PC-9 (cell line): ENCODE measurements at regions not wholly inside any gene's neighbourhood (a gene's known extent, or its start where the extent isn't known, plus 50 kb on each side); places are given as distances from the start of the nearest gene placed in this dataset.
A peak's percentile ranks its signal among the peaks of the same experiment; 100 is the strongest.

Experiments
- BruUV-seq: library from RNA; stranded (reverse); fragments of 400-500 nt; replicated peaks from 2 replicates; lab custom pipeline; 2021; lab: Mats Ljungman, UMichigan
- CTCF ChIA-PET: fragments of 300-600 bp; sonication (Branson Sonifier 250); formaldehyde crosslinking; loops from one replicate; lab custom pipeline; 2022; ENCODE audit warnings: antibody characterized with exemption; lab: Charles Lee
- POLR2A ChIA-PET: fragments of 300-600 bp; sonication (Branson Sonifier 250); formaldehyde crosslinking; loops from one replicate; lab custom pipeline; 2022; ENCODE audit warnings: antibody characterized with exemption; ENCODE audit not compliant: unreplicated experiment; lab: Charles Lee
- DNase-seq, 2 experiments: peaks; one replicate each; pipeline versions ENCODE4 v3.0.0 to v3.0.0-alpha.2; 2015 to 2022; ENCODE audit warnings: mixed read lengths in 1 of 2
- H2AFZ ChIP-seq: fragments of 200-600 bp; sonication (generic); 2 replicates; pipeline ENCODE4 v1.8.1; 2017; ENCODE audit warnings: antibody characterized with exemption
- H3F3A ChIP-seq: fragments of 200-600 bp; sonication (generic); 2 replicates; pipeline ENCODE4 v1.8.1; 2017; ENCODE audit warnings: antibody characterized with exemption, mild to moderate bottlenecking, low read depth; ENCODE audit not compliant: insufficient read depth
- H3K27ac ChIP-seq: fragments of 200-600 bp; sonication (generic); 2 replicates; pipeline ENCODE4 v1.6.1; 2016; ENCODE audit warnings: mixed run types
- H3K27me3 ChIP-seq: fragments of 200-600 bp; sonication (generic); 2 replicates; pipeline ENCODE4 v1.6.1; 2016; ENCODE audit warnings: low read depth, mixed run types; ENCODE audit not compliant: insufficient read depth
- H3K36me3 ChIP-seq: fragments of 200-600 bp; sonication (generic); 2 replicates; pipeline ENCODE4 v1.6.1; 2016; ENCODE audit warnings: low read depth, mixed run types
- H3K4me1 ChIP-seq: fragments of 200-600 bp; sonication (generic); replicated peaks from 2 replicates; pipeline ENCODE4 v1.6.1; 2016; ENCODE audit warnings: mixed run types; ENCODE audit not compliant: insufficient read depth
- H3K4me2 ChIP-seq: fragments of 200-600 bp; sonication (generic); 2 replicates; pipeline ENCODE4 v1.6.1; 2017; ENCODE audit warnings: mixed run types
- H3K4me3 ChIP-seq: fragments of 200-600 bp; sonication (generic); 2 replicates; pipeline ENCODE4 v1.6.1; 2016; ENCODE audit warnings: mixed run types
- H3K79me2 ChIP-seq: fragments of 200-600 bp; sonication (generic); 2 replicates; pipeline ENCODE4 v1.6.1; 2017; ENCODE audit warnings: low read depth, mixed run types
- H3K9me2 ChIP-seq: fragments of 200-600 bp; sonication (generic); 2 replicates; pipeline ENCODE4 v1.8.1; 2017; ENCODE audit warnings: mild to moderate bottlenecking; ENCODE audit not compliant: insufficient read depth
- H3K9me3 ChIP-seq: fragments of 200-600 bp; sonication (generic); 2 replicates; pipeline ENCODE4 v1.8.1; 2016; ENCODE audit warnings: low read depth; ENCODE audit not compliant: insufficient read depth
- H4K20me1 ChIP-seq: fragments of 200-600 bp; sonication (generic); 2 replicates; pipeline ENCODE4 v1.8.1; 2017; ENCODE audit not compliant: insufficient read depth
- EZH2 ChIP-seq: fragments of 200-600 bp; sonication (generic); IDR thresholded peaks from 2 replicates; pipeline ENCODE4 v1.8.0; 2017; ENCODE audit warnings: antibody characterized with exemption, low read depth
- intact Hi-C: fragments of 100-400 bp; cut with micrococcal nuclease; formaldehyde crosslinking; loops from one replicate; pipeline ENCODE4 v1.10.0; 2022; ENCODE audit not compliant: unreplicated experiment
- TF ChIP-seq, protein P1 (sequence below): fragments of 200-600 bp; sonication (generic); conservative IDR thresholded peaks from 2 replicates; pipeline ENCODE4 v1.6.1; 2017; ENCODE audit warnings: mixed run types, antibody characterized with exemption, mild to moderate bottlenecking, moderate library complexity

DNA sequence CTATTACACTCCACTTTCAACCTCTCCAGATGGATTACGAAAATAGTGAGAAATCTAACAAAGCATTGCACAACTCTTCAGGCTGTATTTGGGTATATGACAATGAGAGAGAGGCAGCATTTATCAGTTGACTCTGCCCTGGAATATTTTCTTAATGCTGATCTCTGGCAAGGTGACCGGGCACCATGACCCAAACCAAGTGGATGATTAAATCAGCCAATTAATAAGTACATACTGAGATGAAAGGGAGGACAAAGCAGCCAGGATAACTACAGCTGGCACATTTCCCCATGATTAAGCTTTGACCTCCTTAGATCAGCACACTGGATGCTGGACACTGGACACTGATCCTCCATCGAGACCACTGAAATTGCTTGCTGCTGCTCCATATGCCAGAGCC lies 218.2 kb downstream of the ASCL1 start:
- POLR2A ChIA-PET = no interaction called here
- no peaks in the 10 kb centered on the region for H3K9me3 ChIP-seq
- H3F3A ChIP-seq = no peaks in the 10 kb centered on the region
- no peaks in the 10 kb centered on the region for H3K9me2 ChIP-seq
- no peaks in the 10 kb centered on the region for H3K36me3 ChIP-seq
- no peak overlapping the region for H2AFZ ChIP-seq
- H3K27me3 ChIP-seq = no peaks in the 10 kb centered on the region
- CTCF ChIA-PET = no interaction called here
- no peaks in the 10 kb centered on the region for H3K79me2 ChIP-seq
- intact Hi-C loops = no loop called here
- no peak for DNase-seq
- no peaks in the 10 kb centered on the region for H4K20me1 ChIP-seq
- no peak overlapping the region for H3K4me2 ChIP-seq
- no peak overlapping the region for H3K4me3 ChIP-seq
- TF ChIP-seq, protein P1, sequence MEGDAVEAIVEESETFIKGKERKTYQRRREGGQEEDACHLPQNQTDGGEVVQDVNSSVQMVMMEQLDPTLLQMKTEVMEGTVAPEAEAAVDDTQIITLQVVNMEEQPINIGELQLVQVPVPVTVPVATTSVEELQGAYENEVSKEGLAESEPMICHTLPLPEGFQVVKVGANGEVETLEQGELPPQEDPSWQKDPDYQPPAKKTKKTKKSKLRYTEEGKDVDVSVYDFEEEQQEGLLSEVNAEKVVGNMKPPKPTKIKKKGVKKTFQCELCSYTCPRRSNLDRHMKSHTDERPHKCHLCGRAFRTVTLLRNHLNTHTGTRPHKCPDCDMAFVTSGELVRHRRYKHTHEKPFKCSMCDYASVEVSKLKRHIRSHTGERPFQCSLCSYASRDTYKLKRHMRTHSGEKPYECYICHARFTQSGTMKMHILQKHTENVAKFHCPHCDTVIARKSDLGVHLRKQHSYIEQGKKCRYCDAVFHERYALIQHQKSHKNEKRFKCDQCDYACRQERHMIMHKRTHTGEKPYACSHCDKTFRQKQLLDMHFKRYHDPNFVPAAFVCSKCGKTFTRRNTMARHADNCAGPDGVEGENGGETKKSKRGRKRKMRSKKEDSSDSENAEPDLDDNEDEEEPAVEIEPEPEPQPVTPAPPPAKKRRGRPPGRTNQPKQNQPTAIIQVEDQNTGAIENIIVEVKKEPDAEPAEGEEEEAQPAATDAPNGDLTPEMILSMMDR = no peak
- no peak for TF ChIP-seq EZH2
- no peaks in the 10 kb centered on the region for H3K4me1 ChIP-seq
- no peak overlapping the region for H3K27ac ChIP-seq
- no TSS peak for BruUV-seq

DNA sequence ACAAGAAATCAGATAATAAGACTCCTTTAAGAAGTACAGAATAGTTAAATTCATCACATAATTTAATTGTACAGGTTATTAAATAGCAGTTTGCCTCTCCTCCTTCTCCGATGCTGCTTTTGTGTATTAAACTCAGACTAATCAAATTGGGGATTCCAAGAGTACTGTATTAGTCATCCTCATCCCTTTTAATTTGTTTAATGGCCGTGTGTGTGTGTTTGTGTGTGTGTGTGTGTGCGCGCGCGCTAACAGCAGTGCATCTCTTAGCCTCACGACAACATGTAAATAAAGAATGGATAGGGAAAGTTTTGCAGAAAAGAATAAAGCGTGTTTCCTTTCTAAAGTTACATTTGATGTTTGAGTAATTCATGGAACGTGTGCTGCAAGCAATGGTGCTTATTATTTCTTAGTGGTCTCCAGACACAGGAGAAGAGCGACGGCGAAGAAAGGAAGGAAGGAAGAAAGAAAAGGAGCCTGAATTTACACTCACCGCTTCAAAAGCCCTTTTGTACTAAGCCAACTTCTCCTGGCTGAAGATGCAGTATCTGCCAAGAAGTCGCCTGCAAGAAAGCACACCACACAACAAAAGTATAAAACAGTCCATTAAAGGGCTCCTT lies 220.3 kb downstream of the ASCL1 start:
- no peak overlapping the region for H3K4me3 ChIP-seq
- H3K79me2 ChIP-seq = no peaks in the 10 kb centered on the region
- H2AFZ ChIP-seq = peak overlapping the region; percentile 43; the same call in 1 of the 2 replicates
- CTCF ChIA-PET = no interaction called here
- H3K4me2 ChIP-seq = no peak overlapping the region
- no peaks in the 10 kb centered on the region for H3K27me3 ChIP-seq
- no peaks in the 10 kb centered on the region for H3K9me3 ChIP-seq
- intact Hi-C loops = no loop called here
- H3K27ac ChIP-seq = no peak overlapping the region
- POLR2A ChIA-PET = no interaction called here
- H3K36me3 ChIP-seq = no peaks in the 10 kb centered on the region
- H3F3A ChIP-seq = no peaks in the 10 kb centered on the region
- H3K4me1 ChIP-seq = no peaks in the 10 kb centered on the region
- TF ChIP-seq, protein P1 = no peak
- H4K20me1 ChIP-seq = no peaks in the 10 kb centered on the region
- DNase-seq = no peak
- BruUV-seq = no TSS peak
- no peaks in the 10 kb centered on the region for H3K9me2 ChIP-seq

DNA sequence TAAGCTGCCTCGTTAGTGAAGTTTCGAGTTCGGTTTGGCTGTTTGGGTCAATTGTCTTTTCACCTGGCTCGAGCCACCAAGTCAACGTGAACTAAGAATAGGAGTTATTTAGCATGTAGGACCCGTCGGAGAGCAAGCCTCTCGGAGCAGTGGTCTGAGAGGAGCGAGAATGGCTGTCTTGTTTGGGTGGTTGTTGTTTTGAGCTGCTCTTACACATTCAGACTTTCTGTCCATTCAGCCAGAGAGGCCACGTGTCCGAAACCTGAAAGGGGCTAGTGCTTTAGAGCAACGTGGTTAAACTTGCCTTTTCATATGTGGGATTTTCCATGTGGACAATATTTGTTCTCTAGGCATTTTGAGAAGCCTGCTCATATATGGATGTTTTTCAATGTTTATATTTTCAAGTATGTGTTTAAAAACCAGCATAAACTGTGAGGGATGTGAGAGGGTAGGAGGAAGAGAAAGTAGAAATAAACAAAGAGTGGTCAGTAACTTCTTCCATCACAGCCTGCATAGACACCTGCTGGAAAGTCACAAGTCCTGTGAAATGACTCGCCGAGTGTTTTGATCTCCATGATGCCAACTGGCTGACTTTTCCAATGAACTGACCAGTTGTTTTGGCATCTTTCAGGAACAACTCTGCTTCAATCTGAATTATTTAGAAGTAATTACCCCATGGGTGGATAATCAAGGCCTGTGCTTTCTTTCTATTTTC lies 221.0 kb downstream of the ASCL1 start:
- no peak for DNase-seq
- H3K27me3 ChIP-seq = 0 out of 2 replicates have a peak, but pooled peaks cover 3% of the 10 kb centered on the region
- no peaks in the 10 kb centered on the region for H3K4me1 ChIP-seq
- intact Hi-C loops = no loop called here
- H3K9me2 ChIP-seq = no peaks in the 10 kb centered on the region
- H3K4me2 ChIP-seq = no peak overlapping the region
- no peak overlapping the region for H3K4me3 ChIP-seq
- no peaks in the 10 kb centered on the region for H3K36me3 ChIP-seq
- CTCF ChIA-PET = no interaction called here
- H3K27ac ChIP-seq = no peak overlapping the region
- no peaks in the 10 kb centered on the region for H3K79me2 ChIP-seq
- no peaks in the 10 kb centered on the region for H3F3A ChIP-seq
- no peaks in the 10 kb centered on the region for H3K9me3 ChIP-seq
- H4K20me1 ChIP-seq = no peaks in the 10 kb centered on the region
- no peak for TF ChIP-seq EZH2
- TF ChIP-seq, protein P1 = no peak
- POLR2A ChIA-PET = no interaction called here
- H2AFZ ChIP-seq = peak overlapping the region; percentile 43; the same call in 1 of the 2 replicates
- BruUV-seq = no TSS peak
